SK-N-SH treated with all-trans-retinoic acid at 6 μM for 48 hours (cell line): ENCODE measurements at regions not wholly inside any gene's neighbourhood (a gene's known extent, or its start where the extent isn't known, plus 50 kb on each side); places are given as distances from the start of the nearest gene placed in this dataset.

Experiments
- ATAC-seq: fragments of 200-7000 bp; cut with Tn5 transposase; 3 replicates; pipeline ENCODE4 v1.9.1; 2020; ENCODE audit warnings: mild to moderate bottlenecking, moderate library complexity
- ARNTL ChIP-seq: fragments of 450-650 bp; formaldehyde crosslinking; IDR thresholded peaks from 2 replicates; pipeline ENCODE4 v1.5.0; 2020; ENCODE audit warnings: low read depth, mild to moderate bottlenecking, moderate library complexity, borderline replicate concordance
- BACH2 ChIP-seq: fragments of 250-450 bp; sonication (Bioruptor Pico); IDR thresholded peaks from 2 replicates; pipeline ENCODE4 v1.9.0; 2021; ENCODE audit warnings: mild to moderate bottlenecking, borderline replicate concordance
- CREB5 ChIP-seq: fragments of 250-450 bp; sonication (Bioruptor Pico); IDR thresholded peaks from 2 replicates; pipeline ENCODE4 v1.5.1; 2020; ENCODE audit warnings: low read depth, mild to moderate bottlenecking, moderate library complexity
- CSDC2 ChIP-seq: fragments of 250-450 bp; sonication (Bioruptor Pico); IDR thresholded peaks from 2 replicates; pipeline ENCODE4 v1.5.0; 2020; ENCODE audit warnings: mild to moderate bottlenecking, moderate library complexity
- CSRNP3 ChIP-seq: fragments of 250-450 bp; sonication (Bioruptor Pico); IDR thresholded peaks from 2 replicates; pipeline ENCODE4 v1.5.1; 2021; ENCODE audit warnings: mild to moderate bottlenecking, moderate library complexity
- ESRRG ChIP-seq: fragments of 250-450 bp; sonication (Bioruptor Pico); IDR thresholded peaks from 2 replicates; pipeline ENCODE4 v1.6.1; 2021; ENCODE audit warnings: mild to moderate bottlenecking
- GLIS3 ChIP-seq: fragments of 250-450 bp; sonication (Bioruptor Pico); IDR thresholded peaks from 2 replicates; pipeline ENCODE4 v1.5.0; 2020; ENCODE audit warnings: mild to moderate bottlenecking, moderate library complexity
- ISL1 ChIP-seq: fragments of 250-450 bp; sonication (Bioruptor Pico); IDR thresholded peaks from 2 replicates; pipeline ENCODE4 v2.1.2; 2022; ENCODE audit warnings: mild to moderate bottlenecking, moderate library complexity
- OSR1 ChIP-seq: fragments of 250-450 bp; sonication (Bioruptor Pico); IDR thresholded peaks from 2 replicates; pipeline ENCODE4 v1.8.0; 2022; ENCODE audit warnings: moderate library complexity, mild to moderate bottlenecking, inconsistent platforms
- PATZ1 ChIP-seq: fragments of 250-450 bp; sonication (Bioruptor Pico); IDR thresholded peaks from 2 replicates; pipeline ENCODE4 v1.8.0; 2020; ENCODE audit warnings: mild to moderate bottlenecking, moderate library complexity, borderline replicate concordance
- POU6F1 ChIP-seq: fragments of 250-450 bp; sonication (Bioruptor Pico); IDR thresholded peaks from 2 replicates; pipeline ENCODE4 v1.8.0; 2021; ENCODE audit warnings: low read depth, mild to moderate bottlenecking, moderate library complexity, borderline replicate concordance
- PPARA ChIP-seq: fragments of 250-450 bp; sonication (Bioruptor Pico); IDR thresholded peaks from 2 replicates; pipeline ENCODE4 v1.5.0; 2020; ENCODE audit warnings: mild to moderate bottlenecking, borderline replicate concordance
- RARB ChIP-seq: fragments of 250-450 bp; sonication (Bioruptor Pico); IDR thresholded peaks from 2 replicates; pipeline ENCODE4 v1.8.0; 2021; ENCODE audit warnings: mild to moderate bottlenecking, moderate library complexity
- SNAI2 ChIP-seq: fragments of 250-450 bp; sonication (Bioruptor Pico); IDR thresholded peaks from 2 replicates; pipeline ENCODE4 v1.5.0; 2020; ENCODE audit warnings: mild to moderate bottlenecking, moderate library complexity
- TCF4 ChIP-seq: fragments of 250-450 bp; sonication (Bioruptor Pico); IDR thresholded peaks from 2 replicates; pipeline ENCODE4 v1.8.0; 2021; ENCODE audit warnings: mild to moderate bottlenecking, moderate library complexity, borderline replicate concordance
- TOX ChIP-seq: fragments of 250-450 bp; sonication (Bioruptor Pico); IDR thresholded peaks from 2 replicates; pipeline ENCODE4 v1.8.0; 2021; ENCODE audit warnings: mild to moderate bottlenecking, moderate library complexity, borderline replicate concordance
- TSHZ2 ChIP-seq: fragments of 250-450 bp; sonication (Bioruptor Pico); IDR thresholded peaks from 2 replicates; pipeline ENCODE4 v1.5.0; 2020; ENCODE audit warnings: mild to moderate bottlenecking, moderate library complexity
- ZNF565 ChIP-seq: fragments of 450-650 bp; formaldehyde crosslinking; conservative IDR thresholded peaks from 2 replicates; pipeline ENCODE4 v1.5.0; 2020; ENCODE audit warnings: low read depth, mild to moderate bottlenecking, moderate library complexity
- ZNF8 ChIP-seq: fragments of 450-650 bp; formaldehyde crosslinking; IDR thresholded peaks from 2 replicates; pipeline ENCODE4 v1.5.0; 2020; ENCODE audit warnings: mild to moderate bottlenecking, moderate library complexity

DNA sequence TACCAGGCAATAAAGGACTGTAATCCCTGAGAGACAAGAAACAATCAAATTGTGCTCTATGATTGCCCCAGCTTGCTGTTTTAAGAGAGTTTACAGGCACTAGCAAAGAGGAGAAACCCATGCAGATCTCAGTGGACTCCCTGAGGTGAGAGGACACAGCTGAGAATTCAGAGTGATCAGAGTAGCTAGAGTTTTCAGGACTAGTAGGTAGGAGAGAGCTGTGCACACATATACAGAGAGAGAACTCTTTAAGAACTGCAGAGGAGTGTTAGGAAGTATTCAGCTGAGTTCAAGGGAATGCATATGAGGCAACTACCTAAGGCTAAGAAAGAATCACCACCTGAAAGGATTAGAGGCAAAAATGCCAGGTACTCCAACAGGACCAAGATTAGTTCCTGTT lies 904.8 kb downstream of the CDH8 start:
- ATAC-seq: no peak
- TF ChIP-seq RARB (CRISPR knock-in tag) (no peak), ZNF8 (no peak), GLIS3 (CRISPR knock-in tag) (no peak), OSR1 (CRISPR knock-in tag) (no peak), TOX (CRISPR knock-in tag) (no peak), ISL1 (CRISPR knock-in tag) (no peak), ESRRG (CRISPR knock-in tag) (no peak), POU6F1 (no peak), SNAI2 (CRISPR knock-in tag) (no peak), TSHZ2 (CRISPR knock-in tag) (no peak)

GRCh38 chr16:61128545-61129323 lies 907.5 kb downstream of the CDH8 start:
- TF ChIP-seq GLIS3 (CRISPR knock-in tag) (no peak), TOX (CRISPR knock-in tag) (no peak), PATZ1 (CRISPR knock-in tag) (no peak), TSHZ2 (CRISPR knock-in tag) (no peak), CREB5 (no peak), ESRRG (CRISPR knock-in tag) (no peak), ZNF565 (CRISPR knock-in tag) (no peak), TCF4 (no peak), CSDC2 (CRISPR knock-in tag) (no peak), PPARA (no peak), ZNF8 (no peak), CSRNP3 (CRISPR knock-in tag) (no peak), ISL1 (CRISPR knock-in tag) (no peak), BACH2 (CRISPR knock-in tag) (no peak), OSR1 (CRISPR knock-in tag) (no peak), SNAI2 (CRISPR knock-in tag) (no peak), ARNTL (CRISPR knock-in tag) (no peak)
- no peak for ATAC-seq
